Epithelial cell of proximal tubule (primary cell): ENCODE measurements at regions not wholly inside any gene's neighbourhood (a gene's known extent, or its start where the extent isn't known, plus 50 kb on each side); places are given as distances from the start of the nearest gene placed in this dataset.
A peak's percentile ranks its signal among the peaks of the same experiment; 100 is the strongest.

Source experiments
- DNase-seq: peaks from one replicate; pipeline ENCODE4 v3.0.0-alpha.2; 2011; ENCODE audit warnings: low read depth
- H3K4me3 ChIP-seq: 2 replicates; pipeline ENCODE4 v1.5.1; 2011; ENCODE audit warnings: low read depth, mild to moderate bottlenecking, low read length
- TF ChIP-seq, protein P1 (sequence below): conservative IDR thresholded peaks from 2 replicates; pipeline ENCODE4 v1.5.1; 2012; ENCODE audit warnings: low read depth, mild to moderate bottlenecking, low read length

DNA sequence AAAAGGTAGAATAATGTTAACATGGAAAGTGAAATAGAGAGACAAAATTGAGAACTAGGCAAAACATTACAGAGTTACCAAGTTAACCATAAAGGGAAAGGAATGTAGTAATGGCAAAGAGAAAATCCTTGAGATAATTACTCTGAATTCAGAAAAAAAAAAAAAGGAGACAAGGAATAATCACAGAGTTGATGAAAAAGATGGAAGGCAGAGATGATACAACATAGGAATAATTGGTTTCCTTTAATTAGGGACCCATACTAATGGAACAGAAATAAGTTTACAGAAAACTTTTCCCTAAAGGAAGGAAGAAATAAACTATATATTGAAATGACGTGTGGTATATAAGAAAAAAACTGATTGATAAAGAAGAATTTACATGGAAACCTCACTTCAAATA lies 254.1 kb upstream of the FBXL7 start:
- no peak for DNase-seq
- TF ChIP-seq, protein P1, sequence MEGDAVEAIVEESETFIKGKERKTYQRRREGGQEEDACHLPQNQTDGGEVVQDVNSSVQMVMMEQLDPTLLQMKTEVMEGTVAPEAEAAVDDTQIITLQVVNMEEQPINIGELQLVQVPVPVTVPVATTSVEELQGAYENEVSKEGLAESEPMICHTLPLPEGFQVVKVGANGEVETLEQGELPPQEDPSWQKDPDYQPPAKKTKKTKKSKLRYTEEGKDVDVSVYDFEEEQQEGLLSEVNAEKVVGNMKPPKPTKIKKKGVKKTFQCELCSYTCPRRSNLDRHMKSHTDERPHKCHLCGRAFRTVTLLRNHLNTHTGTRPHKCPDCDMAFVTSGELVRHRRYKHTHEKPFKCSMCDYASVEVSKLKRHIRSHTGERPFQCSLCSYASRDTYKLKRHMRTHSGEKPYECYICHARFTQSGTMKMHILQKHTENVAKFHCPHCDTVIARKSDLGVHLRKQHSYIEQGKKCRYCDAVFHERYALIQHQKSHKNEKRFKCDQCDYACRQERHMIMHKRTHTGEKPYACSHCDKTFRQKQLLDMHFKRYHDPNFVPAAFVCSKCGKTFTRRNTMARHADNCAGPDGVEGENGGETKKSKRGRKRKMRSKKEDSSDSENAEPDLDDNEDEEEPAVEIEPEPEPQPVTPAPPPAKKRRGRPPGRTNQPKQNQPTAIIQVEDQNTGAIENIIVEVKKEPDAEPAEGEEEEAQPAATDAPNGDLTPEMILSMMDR: no peak
- no peak overlapping the region for H3K4me3 ChIP-seq

GRCh38 chr5:15243301-15244020 lies 256.5 kb upstream of the FBXL7 start:
- TF ChIP-seq, protein P1: no peak
- H3K4me3 ChIP-seq: no peak overlapping the region
- no peak for DNase-seq

DNA sequence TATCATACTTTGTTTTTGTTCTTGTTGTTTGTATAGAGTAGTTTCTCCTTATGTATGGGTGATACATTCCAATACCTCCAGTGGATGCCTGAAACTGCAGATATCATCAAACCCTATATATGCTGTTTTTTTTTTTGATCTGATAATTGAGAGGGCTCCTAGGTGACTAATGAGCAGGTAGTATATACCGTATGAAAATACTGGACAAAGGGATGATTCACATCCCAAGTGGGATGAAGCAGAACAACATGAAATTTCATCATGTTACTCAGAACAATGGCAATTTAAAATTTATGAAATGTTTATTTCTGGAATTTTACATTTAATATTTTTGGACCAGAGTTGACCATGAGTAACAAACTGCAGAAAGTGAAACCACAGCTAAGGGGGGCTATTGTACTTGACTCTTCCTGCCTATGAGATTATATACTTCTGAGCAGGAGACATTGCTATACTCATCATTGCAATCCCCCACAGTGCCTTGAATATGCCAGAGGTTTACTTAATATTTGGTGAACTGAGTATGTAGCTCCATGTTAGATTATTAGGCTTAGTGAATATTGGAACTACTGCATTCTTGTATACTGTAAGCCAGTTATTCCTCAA lies 258.7 kb upstream of the FBXL7 start:
- TF ChIP-seq, protein P1: no peak
- no peak overlapping the region for H3K4me3 ChIP-seq
- DNase-seq: no peak

GRCh38 chr5:15238006-15238405 lies 262.0 kb upstream of the FBXL7 start:
- TF ChIP-seq, protein P1: no peak
- DNase-seq: no peak
- no peak overlapping the region for H3K4me3 ChIP-seq

GRCh38 chr5:15236911-15237508 lies 263.0 kb upstream of the FBXL7 start:
- peak overlapping the region; percentile 41 for H3K4me3 ChIP-seq
- TF ChIP-seq, protein P1: no peak

GRCh38 chr5:15234911-15235310 lies 265.1 kb upstream of the FBXL7 start:
- H3K4me3 ChIP-seq: no peak overlapping the region
- DNase-seq: no peak
- TF ChIP-seq, protein P1: no peak

More at GRCh38 chr5:15236911-15237508, 263.0 kb upstream of the FBXL7 start:
- DNase-seq: no peak
